Astrocyte (in vitro differentiated cells and primary cell): ENCODE measurements at regions not wholly inside any gene's neighbourhood (a gene's known extent, or its start where the extent isn't known, plus 50 kb on each side); places are given as distances from the start of the nearest gene placed in this dataset.

ENCODE experiments used
- CTCF ChIP-seq: IDR thresholded peaks from 2 replicates; pipeline ENCODE4 v1.5.1; 2011; ENCODE audit warnings: low read depth, mild to moderate bottlenecking, inconsistent platforms, low read length, moderate library complexity; ENCODE audit not compliant: insufficient read depth
- EZH2 ChIP-seq: IDR thresholded peaks from 2 replicates; pipeline ENCODE4 v1.6.1; 2012; ENCODE audit warnings: mild to moderate bottlenecking, low read length, inconsistent platforms; ENCODE audit not compliant: insufficient read depth

DNA sequence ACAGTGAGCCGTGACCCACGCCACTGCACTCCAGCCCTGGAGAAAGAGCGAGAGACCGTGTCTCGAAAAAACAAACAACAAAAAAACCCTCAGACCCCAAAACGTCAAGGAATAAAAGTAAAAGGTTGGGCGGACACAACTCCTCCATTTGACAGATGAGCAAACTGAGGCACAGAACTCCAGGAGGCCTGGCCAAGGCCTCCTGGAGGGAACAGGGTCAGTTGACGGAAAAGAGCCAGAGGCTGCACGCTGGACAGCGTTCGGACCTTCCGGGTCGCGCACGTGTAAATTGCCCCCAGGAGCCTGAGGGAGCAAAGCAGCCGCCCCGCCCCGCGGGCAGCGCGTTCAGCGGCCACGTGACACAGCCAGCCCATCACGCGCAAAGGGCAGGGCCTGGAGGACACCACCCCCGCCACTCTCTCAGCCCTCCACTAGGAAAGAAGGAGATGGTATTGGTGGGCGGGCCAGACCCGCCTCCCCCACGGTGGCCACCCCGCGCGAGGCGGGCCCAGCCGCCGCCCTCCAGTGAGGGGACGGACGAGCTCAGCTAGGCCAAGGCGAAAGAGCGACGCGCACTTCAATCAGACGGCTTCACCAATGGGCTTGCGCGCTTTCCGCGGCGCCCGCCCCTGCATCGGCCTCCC is 81.5 kb downstream of the PTPDC1 start:
- TF ChIP-seq CTCF (no peak), EZH2 (no peak)
